WERI-Rb-1 (cell line): ENCODE measurements at regions not wholly inside any gene's neighbourhood (a gene's known extent, or its start where the extent isn't known, plus 50 kb on each side); places are given as distances from the start of the nearest gene placed in this dataset.

Experiments used
- DNase-seq: peaks from one replicate; pipeline ENCODE4 v3.0.0-alpha.2; 2020
- H3K27ac ChIP-seq: fragments of 250-450 bp; sonication (Bioruptor Pico); 2 replicates; pipeline ENCODE4 v1.5.1; 2020; ENCODE audit warnings: mild to moderate bottlenecking, moderate library complexity
- H3K27me3 ChIP-seq: fragments of 250-450 bp; sonication (Bioruptor Pico); 2 replicates; pipeline ENCODE4 v1.5.1; 2021; ENCODE audit warnings: mild to moderate bottlenecking, low read depth, moderate library complexity; ENCODE audit not compliant: insufficient read depth, severe bottlenecking
- H3K36me3 ChIP-seq: fragments of 250-450 bp; sonication (Bioruptor Pico); 2 replicates; pipeline ENCODE4 v1.5.1; 2020; ENCODE audit warnings: mild to moderate bottlenecking, moderate library complexity
- H3K4me3 ChIP-seq: 2 replicates; pipeline ENCODE4 v1.5.1; 2011; ENCODE audit warnings: low read depth, mild to moderate bottlenecking, control low read depth, low read length
- H3K9me3 ChIP-seq: fragments of 250-450 bp; sonication (Bioruptor Pico); 2 replicates; pipeline ENCODE4 v1.5.1; 2021; ENCODE audit warnings: mild to moderate bottlenecking, moderate library complexity; ENCODE audit not compliant: severe bottlenecking
- CTCF ChIP-seq: IDR thresholded peaks from 2 replicates; pipeline ENCODE4 v1.5.1; 2011; ENCODE audit warnings: low read depth, mild to moderate bottlenecking, control low read depth, inconsistent platforms, low read length

GRCh38 chr1:73537400-73537799 is 660.6 kb downstream of the LRRIQ3 start:
- DNase-seq: no peak
- H3K36me3 ChIP-seq: no peaks in the 10 kb centered on the region
- H3K27me3 ChIP-seq: no peaks in the 10 kb centered on the region
- no peak overlapping the region for H3K4me3 ChIP-seq
- no peaks in the 10 kb centered on the region for H3K9me3 ChIP-seq
- H3K27ac ChIP-seq: no peak overlapping the region
- no peak for TF ChIP-seq CTCF

GRCh38 chr1:73517603-73518191 is 680.3 kb downstream of the LRRIQ3 start:
- Histone ChIP-seq H3K27me3 (no peaks in the 10 kb centered on the region), H3K36me3 (no peaks in the 10 kb centered on the region), H3K9me3 (no peaks in the 10 kb centered on the region), H3K4me3 (no peak overlapping the region), H3K27ac (no peak overlapping the region)
- TF ChIP-seq CTCF: no peak
- no peak for DNase-seq

GRCh38 chr1:73516451-73516850 is 681.5 kb downstream of the LRRIQ3 start:
- Histone ChIP-seq H3K9me3 (no peaks in the 10 kb centered on the region), H3K36me3 (no peaks in the 10 kb centered on the region), H3K27me3 (no peaks in the 10 kb centered on the region), H3K4me3 (no peak overlapping the region), H3K27ac (no peak overlapping the region)
- no peak for DNase-seq
- TF ChIP-seq CTCF: no peak

- no peaks in the 10 kb centered on the region for H3K27me3 ChIP-seq
- no peak overlapping the region for H3K27ac ChIP-seq
- H3K4me3 ChIP-seq: no peak overlapping the region
- no peak for TF ChIP-seq CTCF
- no peaks in the 10 kb centered on the region for H3K9me3 ChIP-seq
- DNase-seq: no peak
- no peaks in the 10 kb centered on the region for H3K36me3 ChIP-seq
These were observed 686.9 kb downstream of the LRRIQ3 start for GRCh38 chr1:73511038-73511437.

GRCh38 chr1:73500154-73500553 is 697.8 kb downstream of the LRRIQ3 start:
- Histone ChIP-seq H3K27ac (no peak overlapping the region), H3K9me3 (no peaks in the 10 kb centered on the region), H3K36me3 (no peaks in the 10 kb centered on the region), H3K4me3 (no peak overlapping the region), H3K27me3 (no peaks in the 10 kb centered on the region)
- TF ChIP-seq CTCF: no peak
- DNase-seq: no peak

GRCh38 chr1:73499671-73500070 is 698.3 kb downstream of the LRRIQ3 start:
- no peaks in the 10 kb centered on the region for H3K36me3 ChIP-seq
- no peak for TF ChIP-seq CTCF
- no peak overlapping the region for H3K4me3 ChIP-seq
- no peaks in the 10 kb centered on the region for H3K9me3 ChIP-seq
- no peaks in the 10 kb centered on the region for H3K27me3 ChIP-seq
- no peak for DNase-seq
- no peak overlapping the region for H3K27ac ChIP-seq
